GM12892 (cell line): ENCODE measurements at regions not wholly inside any gene's neighbourhood (a gene's known extent, or its start where the extent isn't known, plus 50 kb on each side); places are given as distances from the start of the nearest gene placed in this dataset.

Source experiments
- DNase-seq: peaks from one replicate; pipeline ENCODE4 v3.0.0; 2011; ENCODE audit not compliant: insufficient read length
- FAIRE-seq: peaks from 2 replicates; lab custom pipeline; 2011; peaks lifted over from hg19 to GRCh38; lab: Jason Lieb, UNC
- POLR2A ChIP-seq: IDR thresholded peaks from 2 replicates; pipeline ENCODE4 v1.6.1; 2011; ENCODE audit warnings: low read depth, low read length, control low read depth
- POLR2AphosphoS5 ChIP-seq: IDR thresholded peaks from 2 replicates; pipeline ENCODE4 v1.6.1; 2011; ENCODE audit warnings: low read depth, low read length, control low read depth
- TAF1 ChIP-seq: IDR thresholded peaks from 2 replicates; pipeline ENCODE4 v1.6.1; 2011; ENCODE audit warnings: low read depth, mild to moderate bottlenecking, control low read depth, low read length, borderline replicate concordance

DNA sequence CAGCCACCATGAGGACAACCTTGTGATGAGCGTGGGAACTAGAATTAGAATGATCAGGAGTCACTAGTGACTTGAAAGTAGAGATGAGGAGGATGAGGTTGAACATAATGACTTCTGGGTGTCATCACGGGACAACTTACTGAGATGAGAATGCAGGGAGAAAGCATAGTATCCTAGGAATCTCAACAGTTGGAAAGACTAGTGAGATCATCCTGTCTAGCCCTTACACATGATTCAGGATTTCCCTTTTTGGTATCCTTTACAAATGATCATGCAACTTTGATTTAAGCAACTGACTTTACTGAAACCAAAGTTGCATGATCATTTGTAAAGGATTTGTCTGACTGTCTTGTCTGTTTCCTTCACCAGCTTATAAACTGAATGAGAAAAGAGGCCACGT lies 51.8 kb upstream of the HIF1A start:
- TF ChIP-seq POLR2A, result no peak
- no peak for TF ChIP-seq TAF1
- no peak for TF ChIP-seq POLR2AphosphoS5
- DNase-seq (no peak), FAIRE-seq (no peak)

DNA sequence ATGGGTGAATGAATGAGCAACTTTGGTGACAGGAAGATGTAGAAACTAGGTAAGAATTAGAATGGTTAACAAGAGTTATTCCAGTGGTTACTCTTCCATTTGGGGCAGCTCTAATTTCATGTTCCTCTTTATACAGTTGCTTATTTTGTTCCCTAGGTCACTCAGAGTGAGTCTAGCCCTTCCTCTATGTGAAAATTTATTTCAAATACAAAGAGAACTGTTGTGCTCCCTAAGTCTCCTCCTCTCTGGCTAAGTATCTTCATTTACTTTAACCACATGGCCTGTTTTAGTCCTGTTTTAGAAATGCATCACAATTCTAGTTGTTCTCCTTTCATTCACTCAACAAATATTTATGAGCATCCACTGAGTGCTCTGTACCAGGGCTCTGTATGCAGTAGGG lies 51.1 kb upstream of the HIF1A start:
- no peak for TF ChIP-seq TAF1
- no peak for TF ChIP-seq POLR2AphosphoS5
- TF ChIP-seq POLR2A, result no peak
- DNase-seq (no peak), FAIRE-seq (no peak)

DNA sequence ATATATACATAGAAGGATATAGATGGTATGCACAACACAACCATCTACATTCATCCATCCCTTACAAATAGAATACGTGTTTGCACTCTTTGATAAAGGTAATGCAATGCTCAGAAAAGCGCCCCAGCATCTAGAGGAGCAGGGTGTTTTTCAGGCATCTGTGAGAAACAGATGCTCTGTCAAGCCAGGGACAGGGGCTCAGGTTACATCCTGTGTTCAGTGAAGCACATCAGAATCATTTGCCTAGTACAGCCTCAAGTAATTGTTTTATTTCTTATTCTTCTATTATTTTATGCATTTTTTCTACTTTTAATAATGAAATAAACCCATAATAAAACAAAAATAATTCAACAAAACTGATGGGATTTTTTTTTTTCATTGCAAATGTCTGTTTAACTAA lies 50.5 kb upstream of the HIF1A start:
- FAIRE-seq (peak; percentile 51), DNase-seq (peak; percentile 19)
- TF ChIP-seq POLR2AphosphoS5 (no peak), POLR2A (no peak), TAF1 (no peak)

DNA sequence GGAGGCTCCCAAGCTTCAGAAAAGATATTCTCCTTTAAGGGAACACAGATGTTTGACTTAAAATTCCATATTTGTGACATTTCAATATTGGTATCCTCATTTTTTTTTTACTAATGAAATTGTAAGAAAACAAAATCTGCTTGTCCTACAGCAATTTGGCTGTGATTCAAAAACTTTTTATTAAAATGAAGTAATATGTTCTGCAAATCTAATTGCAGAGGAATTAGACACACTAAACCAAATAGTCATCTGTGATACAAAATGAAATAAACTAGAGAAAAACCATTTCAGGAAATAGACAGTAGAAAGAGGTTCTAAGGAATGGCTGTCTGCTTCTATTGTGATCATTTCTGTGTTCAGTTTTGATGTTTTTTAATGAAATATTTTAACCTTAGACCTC lies 50.1 kb upstream of the HIF1A start:
- no peak for FAIRE-seq
- no peak for DNase-seq
- TF ChIP-seq POLR2A (no peak), POLR2AphosphoS5 (no peak), TAF1 (no peak)
